Activated naive CD4-positive, alpha-beta T cell treated with anti-CD3 and anti-CD28 coated beads, Interleukin-2, amount 10 ng/mL, durations not matched to agents 7 days and 5 days (primary cell): ENCODE measurements at regions not wholly inside any gene's neighbourhood (a gene's known extent, or its start where the extent isn't known, plus 50 kb on each side); places are given as distances from the start of the nearest gene placed in this dataset.
"Not testable (repeated sequence)": the region's sequence is repeated elsewhere in the genome, so short reads cannot be mapped to it uniquely, and the experiment has no call there.

Experiments used
- CTCF ChIA-PET: fragments of 350-600 bp; sonication (Branson Sonifier 250); formaldehyde crosslinking; loops from one replicate; lab custom pipeline; 2021; ENCODE audit warnings: antibody characterized with exemption; lab: Charles Lee
- DNase-seq: peaks from one replicate; pipeline ENCODE4 v3.0.0-alpha.2; 2020
- H3K27ac Mint-ChIP-seq: one replicate; pipeline ENCODE4 v1.8.0; 2021; ENCODE audit warnings: mild to moderate bottlenecking, moderate library complexity, mixed read lengths
- H3K27me3 Mint-ChIP-seq: one replicate; pipeline ENCODE4 v1.8.0; 2021; ENCODE audit warnings: mild to moderate bottlenecking, mixed read lengths
- H3K36me3 Mint-ChIP-seq: one replicate; pipeline ENCODE4 v1.8.0; 2021; ENCODE audit warnings: mixed read lengths
- H3K4me1 Mint-ChIP-seq: one replicate; pipeline ENCODE4 v1.8.0; 2021; ENCODE audit warnings: mixed read lengths
- H3K4me3 Mint-ChIP-seq: one replicate; pipeline ENCODE4 v1.8.0; 2021; ENCODE audit warnings: mild to moderate bottlenecking, moderate library complexity, mixed read lengths
- H3K9me3 Mint-ChIP-seq: one replicate; pipeline ENCODE4 v1.8.0; 2021; ENCODE audit warnings: mixed read lengths

DNA sequence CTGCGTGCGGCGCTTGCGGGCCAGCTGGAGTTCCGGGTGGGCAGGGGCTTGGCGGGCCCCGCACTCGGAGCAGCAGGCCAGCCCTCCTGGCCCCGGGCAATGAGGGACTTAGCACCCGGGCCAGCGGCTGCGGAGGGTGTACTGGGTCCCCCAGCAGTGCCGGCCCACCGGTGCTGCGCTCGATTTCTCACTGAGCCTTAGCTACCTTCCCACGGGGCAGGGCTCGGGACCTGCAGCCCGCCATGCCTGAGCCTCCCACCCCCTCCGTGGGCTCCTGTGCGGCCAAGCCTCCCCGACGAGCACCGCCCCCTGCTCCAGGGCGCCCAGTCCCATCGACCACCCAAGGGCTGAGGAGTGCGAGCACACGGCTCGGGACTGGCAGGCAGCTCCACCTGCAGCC is 916.9 kb downstream of the C4orf33 start:
- H3K9me3 Mint-ChIP-seq, H3K4me3 Mint-ChIP-seq, CTCF ChIA-PET, H3K27ac Mint-ChIP-seq, H3K4me1 Mint-ChIP-seq, H3K27me3 Mint-ChIP-seq, H3K36me3 Mint-ChIP-seq, DNase-seq: not testable (repeated sequence)

DNA sequence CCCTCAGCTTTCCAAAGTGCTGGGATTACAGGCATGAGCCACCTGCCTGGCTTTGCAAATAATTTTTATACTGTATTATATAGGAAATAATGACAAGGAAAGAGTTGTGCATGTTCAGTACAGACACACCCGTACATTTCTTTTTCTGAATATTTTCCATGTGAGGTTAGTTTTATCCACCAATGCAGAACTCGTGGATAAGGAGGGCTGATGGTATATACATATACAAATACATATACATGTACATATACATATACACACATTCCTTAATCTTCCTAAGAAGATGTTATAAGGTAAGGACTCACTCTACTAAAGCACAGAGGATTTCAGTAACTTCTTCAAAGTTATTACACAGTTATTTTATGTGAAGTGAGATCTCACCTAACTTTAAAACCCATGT is 925.8 kb downstream of the C4orf33 start:
- Mint-ChIP-seq H3K9me3 (no peaks in the 10 kb centered on the region), H3K4me1 (no peaks in the 10 kb centered on the region), H3K27ac (no peak overlapping the region), H3K36me3 (no peaks in the 10 kb centered on the region), H3K27me3 (no peaks in the 10 kb centered on the region), H3K4me3 (no peak overlapping the region)
- no peak for DNase-seq
- CTCF ChIA-PET: no interaction called here

DNA sequence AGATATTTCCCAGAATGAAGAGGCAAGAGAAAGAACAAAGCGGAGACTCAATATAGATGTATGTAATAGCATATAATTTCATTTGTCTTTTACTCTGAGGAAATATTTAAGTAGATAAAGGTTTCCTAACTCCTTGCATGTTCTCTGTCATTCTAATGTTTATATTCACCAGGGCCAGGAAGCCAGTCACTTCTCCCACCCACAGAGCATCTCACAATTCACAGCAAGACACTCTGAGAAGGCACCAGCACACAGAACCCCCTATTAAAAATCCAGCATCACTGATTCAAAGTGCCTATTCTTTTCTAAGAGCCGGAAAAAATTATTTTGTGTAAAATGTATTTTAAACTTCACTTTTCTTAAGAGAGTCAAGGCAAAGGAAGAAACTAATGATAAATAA is 927.1 kb downstream of the C4orf33 start:
- H3K4me3 Mint-ChIP-seq: no peak overlapping the region
- H3K27ac Mint-ChIP-seq: no peak overlapping the region
- DNase-seq: no peak
- H3K4me1 Mint-ChIP-seq: no peaks in the 10 kb centered on the region
- no peaks in the 10 kb centered on the region for H3K27me3 Mint-ChIP-seq
- CTCF ChIA-PET: no interaction called here
- no peaks in the 10 kb centered on the region for H3K36me3 Mint-ChIP-seq
- H3K9me3 Mint-ChIP-seq: no peaks in the 10 kb centered on the region

DNA sequence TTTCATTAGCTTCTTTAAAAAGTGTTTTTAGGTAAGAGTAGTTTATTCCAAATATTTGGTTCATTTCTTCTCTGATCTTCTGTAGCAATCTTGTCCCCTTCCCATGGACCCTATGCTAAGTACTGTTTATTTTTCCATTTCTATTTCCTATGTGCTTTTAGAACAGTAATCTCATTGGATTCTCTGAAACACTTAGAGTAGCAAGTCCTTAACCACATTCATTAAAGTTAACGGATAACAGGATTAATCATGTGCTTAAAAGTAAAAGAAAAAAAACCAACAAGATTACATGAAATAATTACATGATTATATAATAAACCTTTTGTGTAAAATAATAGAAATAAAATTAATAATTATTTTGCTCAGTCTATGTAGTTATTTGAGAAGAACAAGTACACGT is 929.7 kb downstream of the C4orf33 start:
- DNase-seq: no peak
- CTCF ChIA-PET: no interaction called here
- Mint-ChIP-seq H3K36me3 (no peaks in the 10 kb centered on the region), H3K9me3 (no peaks in the 10 kb centered on the region), H3K4me3 (no peak overlapping the region), H3K27ac (no peak overlapping the region), H3K4me1 (no peaks in the 10 kb centered on the region), H3K27me3 (no peaks in the 10 kb centered on the region)

DNA sequence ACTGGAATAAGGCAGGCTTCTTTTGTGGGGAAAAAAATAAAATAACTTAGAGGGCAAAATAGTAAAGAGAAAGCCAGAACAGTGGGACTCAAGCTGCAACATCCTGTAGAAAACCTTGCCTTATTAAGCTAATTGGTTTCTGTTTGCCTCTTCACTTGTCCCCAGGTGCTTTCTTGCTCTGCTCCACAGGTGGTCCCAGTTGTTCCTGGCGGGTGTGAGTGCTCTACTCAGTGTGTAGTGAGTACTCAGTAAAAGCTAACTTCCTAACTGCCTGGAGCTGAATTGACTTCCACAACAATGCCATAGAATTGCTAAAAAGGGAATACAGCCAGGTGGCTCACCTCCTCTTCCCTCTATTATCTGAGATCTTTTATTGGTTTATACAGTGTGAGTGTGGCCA is 930.2 kb downstream of the C4orf33 start:
- no peaks in the 10 kb centered on the region for H3K27me3 Mint-ChIP-seq
- CTCF ChIA-PET: no interaction called here
- no peaks in the 10 kb centered on the region for H3K4me1 Mint-ChIP-seq
- H3K4me3 Mint-ChIP-seq: no peak overlapping the region
- H3K27ac Mint-ChIP-seq: no peak overlapping the region
- H3K9me3 Mint-ChIP-seq: no peaks in the 10 kb centered on the region
- no peak for DNase-seq
- no peaks in the 10 kb centered on the region for H3K36me3 Mint-ChIP-seq

DNA sequence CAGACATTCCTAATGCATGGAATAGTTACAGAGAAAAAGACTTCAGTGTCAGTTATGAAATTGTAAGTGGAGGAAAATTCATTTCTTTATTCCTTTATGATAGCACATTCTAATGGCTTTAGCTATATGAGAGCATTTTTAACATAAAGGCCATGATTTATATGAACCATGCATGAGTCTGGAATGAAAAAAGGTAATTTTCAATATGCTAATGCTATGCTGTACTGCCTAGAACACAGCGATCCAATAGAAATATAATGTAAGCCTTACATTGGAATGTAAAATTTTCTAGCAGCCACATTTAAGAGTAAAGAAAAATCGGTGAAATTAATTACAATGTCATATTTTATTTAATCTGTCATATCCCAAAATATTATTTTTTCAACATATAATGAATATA is 932.0 kb downstream of the C4orf33 start:
- H3K27ac Mint-ChIP-seq: no peak overlapping the region
- CTCF ChIA-PET: no interaction called here

DNA sequence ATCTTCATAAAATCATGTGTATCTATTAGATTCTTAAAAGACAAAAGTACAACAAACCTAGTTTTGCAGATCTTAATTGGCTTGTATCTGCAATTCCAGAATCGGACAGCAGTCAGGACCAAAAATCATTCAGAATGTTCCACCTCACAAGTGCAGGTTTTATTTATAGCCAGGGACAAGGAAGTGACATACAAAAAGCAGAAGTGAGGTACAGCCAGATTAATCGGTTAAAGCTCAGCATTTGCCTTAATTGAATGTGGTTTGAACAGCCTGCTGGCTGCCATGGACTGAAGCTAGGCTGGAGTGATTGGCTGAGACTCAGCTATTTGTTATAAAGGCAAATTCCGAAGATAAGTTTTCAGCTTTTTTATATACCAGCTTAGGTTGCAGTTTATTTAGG is 932.6 kb downstream of the C4orf33 start:
- Mint-ChIP-seq H3K4me3 (no peak overlapping the region), H3K27ac (no peak overlapping the region), H3K27me3 (no peaks in the 10 kb centered on the region), H3K9me3 (no peaks in the 10 kb centered on the region), H3K36me3 (no peaks in the 10 kb centered on the region), H3K4me1 (no peaks in the 10 kb centered on the region)
- DNase-seq: no peak
- CTCF ChIA-PET: no interaction called here

More for the DNA sequence above, 932.0 kb downstream of the C4orf33 start:
- Mint-ChIP-seq H3K4me3 (no peak overlapping the region), H3K4me1 (no peaks in the 10 kb centered on the region), H3K9me3 (no peaks in the 10 kb centered on the region), H3K36me3 (no peaks in the 10 kb centered on the region), H3K27me3 (no peaks in the 10 kb centered on the region)
- DNase-seq: no peak

DNA sequence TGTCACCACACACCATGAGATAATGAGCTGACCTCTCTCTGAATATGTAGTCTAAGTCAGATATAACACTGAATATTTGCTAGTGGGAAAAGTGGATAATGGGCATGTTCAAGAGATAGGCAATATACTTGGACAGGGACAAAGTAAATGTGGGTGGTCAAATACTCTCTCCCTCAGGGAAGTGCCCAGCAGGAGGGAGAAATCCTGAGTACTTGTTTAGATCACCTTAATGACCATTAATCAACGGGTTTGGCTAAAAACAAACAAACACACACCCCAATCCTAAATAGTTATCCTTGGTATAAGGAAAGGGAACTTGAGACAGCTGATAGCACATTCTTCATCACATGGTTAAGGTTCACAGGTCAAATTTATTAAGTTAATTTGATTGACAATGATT is 933.5 kb downstream of the C4orf33 start:
- no peak for DNase-seq
- H3K27ac Mint-ChIP-seq: no peak overlapping the region
- H3K27me3 Mint-ChIP-seq: no peaks in the 10 kb centered on the region
- CTCF ChIA-PET: no interaction called here
- H3K4me3 Mint-ChIP-seq: no peak overlapping the region
- no peaks in the 10 kb centered on the region for H3K4me1 Mint-ChIP-seq
- no peaks in the 10 kb centered on the region for H3K36me3 Mint-ChIP-seq
- no peaks in the 10 kb centered on the region for H3K9me3 Mint-ChIP-seq

DNA sequence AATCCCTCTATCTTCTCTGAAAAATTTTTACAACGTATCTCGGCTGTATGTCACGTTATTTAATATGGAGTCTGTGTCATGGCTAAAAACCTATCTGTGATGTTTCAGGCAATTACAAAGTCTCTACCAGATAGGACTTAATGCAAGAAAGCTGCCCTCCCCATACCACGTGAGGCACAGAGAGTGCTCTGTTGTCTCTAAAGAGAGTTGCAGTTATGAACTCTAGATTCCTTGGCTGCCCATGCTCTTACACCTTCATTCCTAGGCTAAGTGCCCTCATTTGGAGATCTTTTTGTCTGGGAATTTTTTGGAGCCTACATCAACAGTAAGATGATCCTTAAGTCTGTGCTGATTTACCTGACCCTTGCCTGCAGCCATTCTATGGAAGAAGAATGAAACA is 935.9 kb downstream of the C4orf33 start:
- Mint-ChIP-seq H3K27me3 (no peaks in the 10 kb centered on the region), H3K9me3 (no peaks in the 10 kb centered on the region), H3K27ac (no peak overlapping the region), H3K4me1 (no peaks in the 10 kb centered on the region), H3K36me3 (no peaks in the 10 kb centered on the region), H3K4me3 (no peak overlapping the region)
- DNase-seq: no peak
- CTCF ChIA-PET: no interaction called here

DNA sequence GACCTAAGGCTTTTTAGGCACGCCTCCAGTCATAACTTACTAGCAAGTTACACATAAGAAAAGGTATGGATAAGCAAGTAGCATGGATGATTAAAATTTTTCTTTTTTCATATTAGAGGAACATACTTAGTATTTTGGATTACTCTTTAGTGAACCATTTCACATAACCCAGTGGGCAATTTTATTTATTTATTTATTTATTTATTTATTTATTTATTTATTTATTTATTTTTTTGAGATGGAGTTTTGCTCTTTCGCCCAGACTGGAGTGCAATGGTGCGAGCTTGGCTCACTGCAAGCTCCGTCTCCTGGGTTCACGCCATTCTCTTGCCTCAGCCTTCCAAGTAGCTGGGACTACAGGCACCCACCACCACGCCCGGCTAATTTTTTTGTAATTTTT is 937.7 kb downstream of the C4orf33 start:
- H3K27me3 Mint-ChIP-seq, H3K27ac Mint-ChIP-seq, H3K4me1 Mint-ChIP-seq, CTCF ChIA-PET, DNase-seq, H3K36me3 Mint-ChIP-seq, H3K4me3 Mint-ChIP-seq, H3K9me3 Mint-ChIP-seq: not testable (repeated sequence)

DNA sequence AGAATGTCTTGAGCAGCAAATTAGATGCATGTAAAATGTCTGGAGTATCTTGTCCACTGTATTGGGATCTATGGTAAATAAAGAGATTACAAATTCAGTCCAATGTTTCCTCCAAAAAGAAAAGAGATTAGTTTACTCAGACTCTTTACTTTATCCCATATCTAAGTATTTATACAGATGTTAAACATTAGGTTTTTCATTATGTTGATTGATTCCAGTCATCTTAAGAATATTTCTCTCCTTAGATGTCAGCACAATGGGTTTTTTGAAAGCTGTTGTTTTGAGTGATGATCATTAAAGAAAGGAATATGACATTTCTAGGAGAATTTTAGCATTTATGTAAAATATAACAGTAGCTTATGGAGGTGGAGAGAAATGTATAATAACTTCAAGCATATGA is 938.9 kb downstream of the C4orf33 start:
- Mint-ChIP-seq H3K27me3 (no peaks in the 10 kb centered on the region), H3K4me3 (no peak overlapping the region), H3K27ac (no peak overlapping the region), H3K9me3 (peaks cover 1% of the 10 kb centered on the region), H3K36me3 (no peaks in the 10 kb centered on the region), H3K4me1 (no peaks in the 10 kb centered on the region)
- CTCF ChIA-PET: no interaction called here
- no peak for DNase-seq

DNA sequence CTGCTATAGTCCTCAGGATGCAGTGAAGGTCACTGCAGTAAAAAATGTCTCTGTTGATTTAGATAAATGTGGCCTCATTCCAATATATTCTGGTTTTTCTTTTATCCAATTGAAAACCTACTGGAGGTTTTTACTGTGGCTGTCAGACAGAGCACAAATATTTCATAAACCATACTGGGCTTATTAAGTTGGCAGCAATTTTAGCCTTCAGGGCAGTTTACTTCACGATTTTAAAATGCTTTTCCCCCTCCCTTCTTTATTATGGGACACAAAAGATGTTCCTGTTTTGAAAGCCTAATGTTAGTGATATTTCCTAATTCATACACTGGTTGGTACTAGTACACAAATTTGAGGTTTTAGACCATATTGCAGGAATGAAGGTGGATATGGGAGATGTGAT is 939.4 kb downstream of the C4orf33 start:
- Mint-ChIP-seq H3K27ac (no peak overlapping the region), H3K4me3 (no peak overlapping the region), H3K4me1 (no peaks in the 10 kb centered on the region), H3K9me3 (peaks cover 1% of the 10 kb centered on the region), H3K27me3 (no peaks in the 10 kb centered on the region), H3K36me3 (no peaks in the 10 kb centered on the region)
- CTCF ChIA-PET: no interaction called here
- DNase-seq: no peak

DNA sequence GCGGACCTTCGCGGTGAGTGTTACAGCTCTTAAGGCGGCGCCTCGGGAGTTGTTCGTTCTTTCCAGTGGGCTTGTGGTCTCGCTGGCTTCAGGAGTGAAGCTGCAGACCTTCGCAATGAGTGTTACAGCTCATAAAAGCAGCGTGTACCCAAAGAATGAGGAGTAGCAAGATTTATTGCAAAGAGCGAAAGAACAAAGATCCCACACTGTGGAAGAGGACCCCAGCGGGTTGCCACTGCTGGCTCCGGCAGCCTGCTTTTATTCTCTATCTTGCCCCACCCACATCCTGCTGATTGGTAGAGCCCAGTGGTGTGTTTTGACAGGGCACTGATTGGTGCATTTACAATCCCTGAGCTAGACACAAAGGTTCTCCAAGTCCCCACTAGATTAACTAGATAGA is 941.9 kb downstream of the C4orf33 start:
- DNase-seq, H3K4me1 Mint-ChIP-seq, H3K9me3 Mint-ChIP-seq, H3K27ac Mint-ChIP-seq, CTCF ChIA-PET, H3K27me3 Mint-ChIP-seq, H3K4me3 Mint-ChIP-seq, H3K36me3 Mint-ChIP-seq: not testable (repeated sequence)

DNA sequence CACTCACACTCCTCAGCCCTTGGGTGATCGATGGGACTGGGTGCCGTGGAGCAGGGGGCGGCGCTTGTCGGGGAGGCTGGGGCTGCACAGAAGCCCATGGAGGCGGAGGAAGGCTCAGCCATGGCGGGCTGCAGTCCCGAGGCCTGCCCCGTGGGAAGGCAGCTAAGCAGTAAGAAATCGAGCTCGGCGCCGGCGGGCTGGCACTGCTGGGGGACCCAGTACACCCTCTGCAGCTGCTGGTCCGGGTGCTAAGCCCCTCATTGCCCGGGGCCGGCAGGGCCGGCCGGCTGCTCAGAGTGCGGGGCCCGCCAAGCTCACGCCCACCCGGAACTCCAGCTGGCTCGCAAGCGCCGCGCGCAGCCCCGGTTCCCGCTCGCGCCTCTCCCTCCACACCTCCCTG is 942.6 kb downstream of the C4orf33 start:
- DNase-seq, H3K9me3 Mint-ChIP-seq, H3K4me3 Mint-ChIP-seq, CTCF ChIA-PET, H3K27ac Mint-ChIP-seq, H3K36me3 Mint-ChIP-seq, H3K27me3 Mint-ChIP-seq, H3K4me1 Mint-ChIP-seq: not testable (repeated sequence)

DNA sequence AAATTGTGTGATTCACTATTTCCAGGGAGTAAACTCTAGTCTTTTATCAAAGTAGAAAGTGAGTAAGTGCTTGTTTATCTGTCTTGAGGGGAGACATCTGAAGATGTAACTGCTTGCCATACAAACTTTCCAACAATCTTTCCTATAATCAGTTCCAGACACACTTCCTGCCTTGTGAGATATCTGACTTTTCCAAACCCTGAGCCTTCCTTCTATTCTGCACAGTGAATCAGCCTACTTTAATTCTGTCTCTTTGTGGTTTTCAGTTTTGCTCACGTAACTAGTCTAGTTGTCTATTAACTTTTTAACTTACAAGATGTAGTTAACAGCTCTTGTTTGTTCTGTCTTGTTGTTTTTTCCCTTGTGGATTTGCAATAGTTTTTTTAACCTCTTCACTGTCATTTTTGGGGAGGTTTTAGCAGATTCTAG is 947.8 kb downstream of the C4orf33 start:
- H3K27ac Mint-ChIP-seq: no peak overlapping the region
- no peak for DNase-seq
- H3K4me1 Mint-ChIP-seq: no peaks in the 10 kb centered on the region
- H3K9me3 Mint-ChIP-seq: no peaks in the 10 kb centered on the region
- no peaks in the 10 kb centered on the region for H3K27me3 Mint-ChIP-seq
- H3K36me3 Mint-ChIP-seq: no peaks in the 10 kb centered on the region
- H3K4me3 Mint-ChIP-seq: no peak overlapping the region
- CTCF ChIA-PET: no interaction called here

DNA sequence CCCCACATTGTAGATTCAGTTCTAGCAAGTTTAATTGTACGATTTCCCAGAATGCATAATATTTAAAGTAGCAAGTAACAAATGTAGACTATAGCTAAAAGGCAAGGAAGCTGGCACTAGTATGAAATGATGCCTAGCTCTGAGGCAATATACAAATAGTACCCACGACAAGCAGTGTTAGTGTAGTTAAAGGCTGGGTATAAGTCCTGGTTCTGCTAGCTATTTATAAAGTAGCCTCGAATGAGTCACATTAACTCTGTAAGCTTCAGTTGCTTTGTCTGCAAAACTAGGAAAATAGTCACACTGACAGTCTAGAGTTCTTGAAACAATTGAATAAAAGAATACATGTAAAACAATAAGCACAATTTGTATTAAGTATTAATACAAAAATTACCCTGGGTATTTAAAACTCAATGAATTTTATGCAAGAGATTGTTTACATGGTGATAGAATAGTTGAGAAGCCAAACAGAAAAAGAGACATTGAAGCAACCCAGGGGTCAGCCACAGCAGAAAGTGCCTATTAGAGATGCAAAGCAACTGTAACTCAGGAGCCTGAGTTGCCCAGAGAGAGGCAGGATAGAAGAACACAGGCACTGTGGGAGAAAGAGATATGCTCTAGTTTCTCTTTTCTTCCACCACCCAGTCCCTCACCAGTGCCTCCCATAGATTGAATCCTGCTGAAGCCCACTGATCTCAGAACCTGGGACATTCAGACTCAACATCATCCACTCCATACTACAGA is 949.0 kb downstream of the C4orf33 start:
- Mint-ChIP-seq H3K27me3 (no peaks in the 10 kb centered on the region), H3K27ac (no peak overlapping the region)
- CTCF ChIA-PET: no interaction called here

More for the DNA sequence above, 949.0 kb downstream of the C4orf33 start:
- no peak for DNase-seq
- peaks cover 2% of the 10 kb centered on the region for H3K9me3 Mint-ChIP-seq
- H3K4me1 Mint-ChIP-seq: no peaks in the 10 kb centered on the region
- no peak overlapping the region for H3K4me3 Mint-ChIP-seq
- H3K36me3 Mint-ChIP-seq: no peaks in the 10 kb centered on the region
